ENCODE measurements at regions not wholly inside any gene's neighbourhood (a gene's known extent, or its start where the extent isn't known, plus 50 kb on each side); places are given as distances from the start of the nearest gene placed in this dataset.

- intact Hi-C loops (cut with DNase I), result no loop called here
- DNase-seq (no peak), ATAC-seq (no peak)
- Histone ChIP-seq H3K9me3 (no peaks in the 10 kb centered on the region), H3K4me3 (no peak overlapping the region), H3K4me1 (no peaks in the 10 kb centered on the region), H3K27ac (no peak overlapping the region), H3K27me3 (no peaks in the 10 kb centered on the region), H3K36me3 (replicated peaks in 1 of 2; ENCODE audit: insufficient read depth in 1 of 2, low read depth in 2 of 2) (no peaks in the 10 kb centered on the region)
- WGBS, 2 donors, result 92 to 94% methylated on average over 6 of the region's 6 CpGs
- TF ChIP-seq POLR2A (IDR thresholded peaks at IDR 0.05), result no peak
- TF ChIP-seq CTCF (IDR thresholded peaks at IDR 0.05), result no peak
Measured at GRCh38 chr12:62001424-62001823, 258.8 kb upstream of the USP15 start.

- ATAC-seq, result no peak
Measured at GRCh38 chr12:62003226-62003625, 257.0 kb upstream of the USP15 start.

GRCh38 chr12:62003701-62004100 lies 256.5 kb upstream of the USP15 start:
- H3K27ac ChIP-seq, result no peak overlapping the region
- TF ChIP-seq POLR2A (IDR thresholded peaks at IDR 0.05) (no peak), CTCF (IDR thresholded peaks at IDR 0.05) (no peak)
- no peaks in the 10 kb centered on the region for H3K4me1 ChIP-seq
- DNase-seq, result no peak
- 44 to 66% methylated on average over 2 of the region's 2 CpGs for WGBS, 2 donors
- no peaks in the 10 kb centered on the region for H3K27me3 ChIP-seq
- H3K9me3 ChIP-seq, result no peaks in the 10 kb centered on the region
- H3K4me3 ChIP-seq, result no peak overlapping the region
- ATAC-seq, result no peak
- intact Hi-C loops (cut with DNase I), result no loop called here
- H3K36me3 ChIP-seq (replicated peaks in 1 of 2; ENCODE audit: insufficient read depth in 1 of 2, low read depth in 2 of 2), result no peaks in the 10 kb centered on the region

More at GRCh38 chr12:62003226-62003625, 257.0 kb upstream of the USP15 start:
- no peak overlapping the region for H3K4me3 ChIP-seq
- H3K36me3 ChIP-seq (replicated peaks in 1 of 2; ENCODE audit: insufficient read depth in 1 of 2, low read depth in 2 of 2), result no peaks in the 10 kb centered on the region
- 83 to 92% methylated on average over 1 of the region's 1 CpG for WGBS, 2 donors
- H3K27ac ChIP-seq, result no peak overlapping the region
- intact Hi-C loops (cut with DNase I), result no loop called here
- TF ChIP-seq POLR2A (IDR thresholded peaks at IDR 0.05) (no peak), CTCF (IDR thresholded peaks at IDR 0.05) (no peak)
- DNase-seq, result no peak
- H3K4me1 ChIP-seq, result no peaks in the 10 kb centered on the region
- no peaks in the 10 kb centered on the region for H3K9me3 ChIP-seq
- no peaks in the 10 kb centered on the region for H3K27me3 ChIP-seq

- intact Hi-C loops (cut with DNase I), result no loop called here
- no peaks in the 10 kb centered on the region for H3K27me3 ChIP-seq
- no peak overlapping the region for H3K4me3 ChIP-seq
- DNase-seq (no peak), ATAC-seq (no peak)
- H3K9me3 ChIP-seq, result no peaks in the 10 kb centered on the region
- WGBS, 2 donors, result 36 to 37% methylated on average over 2 of the region's 2 CpGs
- TF ChIP-seq CTCF (IDR thresholded peaks at IDR 0.05), result no peak
- no peak for TF ChIP-seq POLR2A (IDR thresholded peaks at IDR 0.05)
- H3K36me3 ChIP-seq (replicated peaks in 1 of 2; ENCODE audit: insufficient read depth in 1 of 2, low read depth in 2 of 2), result no peaks in the 10 kb centered on the region
- no peak overlapping the region for H3K27ac ChIP-seq
- no peaks in the 10 kb centered on the region for H3K4me1 ChIP-seq
Measured at GRCh38 chr12:62005615-62006014, 254.6 kb upstream of the USP15 start.

GRCh38 chr12:62006076-62006732 lies 254.0 kb upstream of the USP15 start:
- DNase-seq, result peak; percentile 15 to 30 (median 22)
- ATAC-seq, result no peak
- Histone ChIP-seq H3K27me3 (no peaks in the 10 kb centered on the region), H3K9me3 (no peaks in the 10 kb centered on the region), H3K4me3 (no peak overlapping the region), H3K36me3 (replicated peaks in 1 of 2; ENCODE audit: insufficient read depth in 1 of 2, low read depth in 2 of 2) (no peaks in the 10 kb centered on the region), H3K27ac (no peak overlapping the region), H3K4me1 (no peaks in the 10 kb centered on the region)
- intact Hi-C loops (cut with DNase I), result no loop called here
- 12 to 13% methylated on average over 5 of the region's 5 CpGs for WGBS, 2 donors
- TF ChIP-seq CTCF (IDR thresholded peaks at IDR 0.05) (peak; percentile 4 to 55 (median 50)), POLR2A (IDR thresholded peaks at IDR 0.05) (no peak)
